ENCODE measurements at regions not wholly inside any gene's neighbourhood (a gene's known extent, or its start where the extent isn't known, plus 50 kb on each side); places are given as distances from the start of the nearest gene placed in this dataset.

- no peak for ATAC-seq
- Histone ChIP-seq H3K4me3 (no peak overlapping the region), H3K27me3 (no peaks in the 10 kb centered on the region), H3K27ac (no peak overlapping the region), H3K4me1 (no peaks in the 10 kb centered on the region), H3K9me3 (no peaks in the 10 kb centered on the region), H3K36me3 (no peaks in the 10 kb centered on the region)
- TF ChIP-seq EP300 (IDR thresholded peaks at IDR 0.05) (no peak), POLR2AphosphoS5 (IDR thresholded peaks at IDR 0.05) (no peak), CTCF (IDR thresholded peaks at IDR 0.05) (no peak), POLR2A (IDR thresholded peaks at IDR 0.05) (no peak)
- 45 to 57% methylated on average over 7 of the region's 7 CpGs for WGBS, 2 donors (ENCODE audit: low coverage in 1 of 2)
Observed at GRCh38 chr4:19739101-19739651, 512.5 kb upstream of the SLIT2 start.

GRCh38 chr4:19736968-19737756 is 514.5 kb upstream of the SLIT2 start:
- TF ChIP-seq POLR2A (IDR thresholded peaks at IDR 0.05) (no peak), CTCF (IDR thresholded peaks at IDR 0.05) (no peak), POLR2AphosphoS5 (IDR thresholded peaks at IDR 0.05) (no peak), EP300 (IDR thresholded peaks at IDR 0.05) (no peak)

GRCh38 chr4:19735012-19735411 is 516.7 kb upstream of the SLIT2 start:
- H3K9me3 ChIP-seq, result peaks cover 0 to 6% (median 0%) of the 10 kb centered on the region in 3 donors
- no peaks in the 10 kb centered on the region for H3K27me3 ChIP-seq
- H3K4me1 ChIP-seq, result no peaks in the 10 kb centered on the region

More at GRCh38 chr4:19736968-19737756, 514.5 kb upstream of the SLIT2 start:
- Histone ChIP-seq H3K36me3 (no peaks in the 10 kb centered on the region), H3K27ac (no peak overlapping the region), H3K4me3 (no peak overlapping the region), H3K4me1 (no peaks in the 10 kb centered on the region), H3K27me3 (no peaks in the 10 kb centered on the region), H3K9me3 (no peaks in the 10 kb centered on the region)
- 91 to 93% methylated on average over 1 of the region's 1 CpG for WGBS, 2 donors (ENCODE audit: low coverage in 1 of 2)
- no peak for ATAC-seq

GRCh38 chr4:19729886-19730651 is 521.6 kb upstream of the SLIT2 start:
- Histone ChIP-seq H3K4me3 (no peak overlapping the region), H3K36me3 (no peaks in the 10 kb centered on the region), H3K27ac (no peak overlapping the region), H3K4me1 (no peaks in the 10 kb centered on the region), H3K9me3 (peaks cover 0 to 6% (median 0%) of the 10 kb centered on the region in 3 donors), H3K27me3 (no peaks in the 10 kb centered on the region)
- TF ChIP-seq EP300 (IDR thresholded peaks at IDR 0.05) (no peak), POLR2AphosphoS5 (IDR thresholded peaks at IDR 0.05) (no peak), CTCF (IDR thresholded peaks at IDR 0.05) (no peak), POLR2A (IDR thresholded peaks at IDR 0.05) (no peak)
- no peak for ATAC-seq
- 23 to 33% methylated on average over 6 to 7 of the region's 8 CpGs for WGBS, 2 donors (ENCODE audit: low coverage in 1 of 2)

More at GRCh38 chr4:19735012-19735411, 516.7 kb upstream of the SLIT2 start:
- TF ChIP-seq EP300 (IDR thresholded peaks at IDR 0.05), result no peak
- no peak for TF ChIP-seq POLR2AphosphoS5 (IDR thresholded peaks at IDR 0.05)
- TF ChIP-seq POLR2A (IDR thresholded peaks at IDR 0.05), result no peak
- no peak for TF ChIP-seq CTCF (IDR thresholded peaks at IDR 0.05)
- ATAC-seq, result no peak
- Histone ChIP-seq H3K36me3 (no peaks in the 10 kb centered on the region), H3K27ac (no peak overlapping the region), H3K4me3 (no peak overlapping the region)
